Astrocyte (in vitro differentiated cells and primary cell): ENCODE measurements at regions not wholly inside any gene's neighbourhood (a gene's known extent, or its start where the extent isn't known, plus 50 kb on each side); places are given as distances from the start of the nearest gene placed in this dataset.

Experiments
- DNase-seq: peaks from one replicate; pipeline ENCODE4 v3.0.0-alpha.2; 2010; ENCODE audit warnings: low read depth
- FAIRE-seq: peaks from 2 replicates; lab custom pipeline; 2011; peaks lifted over from hg19 to GRCh38; lab: Jason Lieb, UNC
- H2AFZ ChIP-seq: 2 replicates; pipeline ENCODE4 v1.6.0; 2012; ENCODE audit warnings: low read depth, low read length, inconsistent platforms
- H3K27ac ChIP-seq: 2 replicates; pipeline ENCODE4 v1.5.1; 2011; ENCODE audit warnings: low read depth, low read length, inconsistent platforms
- H3K27me3 ChIP-seq: 2 replicates; pipeline ENCODE4 v1.6.0; 2011; ENCODE audit warnings: low read length, inconsistent platforms; ENCODE audit not compliant: insufficient read depth
- H3K36me3 ChIP-seq: 2 replicates; pipeline ENCODE4 v1.5.1; 2011; ENCODE audit warnings: low read length, inconsistent platforms; ENCODE audit not compliant: insufficient read depth
- H3K4me1 ChIP-seq: 2 replicates; pipeline ENCODE4 v1.5.1; 2011; ENCODE audit warnings: low read length, inconsistent platforms; ENCODE audit not compliant: insufficient read depth
- H3K4me2 ChIP-seq: 2 replicates; pipeline ENCODE4 v1.6.0; 2012; ENCODE audit warnings: low read length, inconsistent platforms
- H3K4me3 ChIP-seq: 2 replicates; pipeline ENCODE4 v1.5.1; 2011; ENCODE audit warnings: low read depth, mild to moderate bottlenecking, low read length, inconsistent platforms; ENCODE audit not compliant: insufficient read depth
- H3K79me2 ChIP-seq: 2 replicates; pipeline ENCODE4 v1.6.0; 2012; ENCODE audit warnings: mild to moderate bottlenecking, low read length, inconsistent platforms; ENCODE audit not compliant: insufficient read depth
- H3K9ac ChIP-seq: 2 replicates; pipeline ENCODE4 v1.6.0; 2012; ENCODE audit warnings: mild to moderate bottlenecking, low read length, inconsistent platforms
- H3K9me3 ChIP-seq: 2 replicates; pipeline ENCODE4 v1.5.1; 2012; ENCODE audit warnings: low read depth, mild to moderate bottlenecking, low read length, inconsistent platforms; ENCODE audit not compliant: insufficient read depth
- H4K20me1 ChIP-seq: 2 replicates; pipeline ENCODE4 v1.6.0; 2012; ENCODE audit warnings: low read length, inconsistent platforms; ENCODE audit not compliant: insufficient read depth
- H3K27ac Mint-ChIP-seq: one replicate; pipeline ENCODE4 v1.8.0; 2021; ENCODE audit warnings: mild to moderate bottlenecking, mixed read lengths; ENCODE audit not compliant: unreplicated experiment
- H3K27me3 Mint-ChIP-seq: one replicate; pipeline ENCODE4 v1.8.0; 2021; ENCODE audit warnings: low read depth, mixed read lengths; ENCODE audit not compliant: unreplicated experiment
- H3K36me3 Mint-ChIP-seq: one replicate; pipeline ENCODE4 v1.8.0; 2021; ENCODE audit warnings: low read depth, mixed read lengths; ENCODE audit not compliant: unreplicated experiment
- H3K4me1 Mint-ChIP-seq: one replicate; pipeline ENCODE4 v1.8.0; 2021; ENCODE audit warnings: low read depth, mixed read lengths; ENCODE audit not compliant: unreplicated experiment
- H3K4me3 Mint-ChIP-seq: one replicate; pipeline ENCODE4 v1.8.0; 2021; ENCODE audit warnings: mild to moderate bottlenecking, moderate library complexity, mixed read lengths; ENCODE audit not compliant: unreplicated experiment
- H3K9me3 Mint-ChIP-seq: one replicate; pipeline ENCODE4 v1.8.0; 2021; ENCODE audit warnings: mild to moderate bottlenecking, mixed read lengths; ENCODE audit not compliant: unreplicated experiment
- EZH2 ChIP-seq: IDR thresholded peaks from 2 replicates; pipeline ENCODE4 v1.6.1; 2012; ENCODE audit warnings: mild to moderate bottlenecking, low read length, inconsistent platforms; ENCODE audit not compliant: insufficient read depth
- TF ChIP-seq, protein P1 (sequence below): IDR thresholded peaks from 2 replicates; pipeline ENCODE4 v1.5.1; 2011; ENCODE audit warnings: low read depth, mild to moderate bottlenecking, inconsistent platforms, low read length, moderate library complexity; ENCODE audit not compliant: insufficient read depth

DNA sequence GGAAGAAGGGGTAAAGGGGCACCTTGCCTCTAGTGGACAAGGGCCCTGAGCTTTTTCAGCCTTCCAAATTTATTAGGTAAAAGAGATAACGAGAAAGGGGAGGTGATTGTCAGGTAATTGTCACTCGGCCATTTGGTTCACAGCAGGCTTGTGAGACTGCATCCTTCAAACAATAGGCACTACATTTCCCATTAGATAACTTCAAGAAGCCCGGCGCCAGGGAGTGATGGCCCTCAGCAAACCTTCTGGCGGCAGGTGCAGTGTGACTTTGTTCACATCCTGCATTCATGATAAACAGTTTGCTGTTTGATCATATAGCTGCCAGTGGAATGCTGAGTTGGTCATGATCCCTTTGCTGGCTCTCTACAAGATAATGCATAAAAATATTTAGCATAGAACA, 185.1 kb downstream of the CWF19L2 start:
- Mint-ChIP-seq H3K9me3 (no peaks in the 10 kb centered on the region), H3K4me3 (no peak overlapping the region), H3K4me1 (no peaks in the 10 kb centered on the region), H3K36me3 (no peaks in the 10 kb centered on the region), H3K27me3 (peaks cover 3% of the 10 kb centered on the region), H3K27ac (no peak overlapping the region)
- Histone ChIP-seq H4K20me1 (no peaks in the 10 kb centered on the region), H3K27ac (no peak overlapping the region), H3K27me3 (no peaks in the 10 kb centered on the region), H3K4me3 (no peak overlapping the region), H3K36me3 (no peaks in the 10 kb centered on the region), H3K4me1 (no peaks in the 10 kb centered on the region), H3K4me2 (no peak overlapping the region), H3K79me2 (no peaks in the 10 kb centered on the region), H3K9ac (no peak overlapping the region), H2AFZ (no peak overlapping the region), H3K9me3 (no peaks in the 10 kb centered on the region)
- TF ChIP-seq, protein P1, sequence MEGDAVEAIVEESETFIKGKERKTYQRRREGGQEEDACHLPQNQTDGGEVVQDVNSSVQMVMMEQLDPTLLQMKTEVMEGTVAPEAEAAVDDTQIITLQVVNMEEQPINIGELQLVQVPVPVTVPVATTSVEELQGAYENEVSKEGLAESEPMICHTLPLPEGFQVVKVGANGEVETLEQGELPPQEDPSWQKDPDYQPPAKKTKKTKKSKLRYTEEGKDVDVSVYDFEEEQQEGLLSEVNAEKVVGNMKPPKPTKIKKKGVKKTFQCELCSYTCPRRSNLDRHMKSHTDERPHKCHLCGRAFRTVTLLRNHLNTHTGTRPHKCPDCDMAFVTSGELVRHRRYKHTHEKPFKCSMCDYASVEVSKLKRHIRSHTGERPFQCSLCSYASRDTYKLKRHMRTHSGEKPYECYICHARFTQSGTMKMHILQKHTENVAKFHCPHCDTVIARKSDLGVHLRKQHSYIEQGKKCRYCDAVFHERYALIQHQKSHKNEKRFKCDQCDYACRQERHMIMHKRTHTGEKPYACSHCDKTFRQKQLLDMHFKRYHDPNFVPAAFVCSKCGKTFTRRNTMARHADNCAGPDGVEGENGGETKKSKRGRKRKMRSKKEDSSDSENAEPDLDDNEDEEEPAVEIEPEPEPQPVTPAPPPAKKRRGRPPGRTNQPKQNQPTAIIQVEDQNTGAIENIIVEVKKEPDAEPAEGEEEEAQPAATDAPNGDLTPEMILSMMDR, result no peak
- no peak for TF ChIP-seq EZH2
- DNase-seq (no peak), FAIRE-seq (no peak)

DNA sequence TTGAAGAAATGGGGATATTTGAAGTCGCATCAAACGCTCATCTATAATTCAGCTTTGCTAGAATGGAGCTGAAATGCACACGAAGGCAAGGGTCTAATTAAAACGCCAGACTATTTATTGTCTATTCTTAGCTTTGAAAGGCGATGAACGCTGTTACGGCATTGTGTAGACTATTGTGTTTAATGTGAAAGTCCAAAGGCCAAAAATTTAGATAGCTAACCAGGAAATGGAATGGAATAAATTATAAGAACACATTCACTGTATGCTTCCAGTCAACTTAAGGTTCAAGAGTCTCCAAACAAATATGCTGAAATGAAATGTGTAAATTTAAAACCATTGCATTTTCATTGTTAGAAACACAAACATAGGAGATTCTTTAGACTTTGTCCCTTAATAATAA, 186.2 kb downstream of the CWF19L2 start:
- DNase-seq (no peak), FAIRE-seq (no peak)
- H3K27me3 Mint-ChIP-seq, result no peaks in the 10 kb centered on the region
- Histone ChIP-seq H3K4me1 (no peaks in the 10 kb centered on the region), H3K4me2 (no peak overlapping the region), H3K27ac (no peak overlapping the region), H4K20me1 (no peaks in the 10 kb centered on the region), H3K36me3 (no peaks in the 10 kb centered on the region), H3K27me3 (no peaks in the 10 kb centered on the region), H2AFZ (no peak overlapping the region), H3K4me3 (no peak overlapping the region), H3K9ac (no peak overlapping the region), H3K79me2 (no peaks in the 10 kb centered on the region), H3K9me3 (no peaks in the 10 kb centered on the region)
- no peak overlapping the region for H3K4me3 Mint-ChIP-seq
- H3K9me3 Mint-ChIP-seq, result no peaks in the 10 kb centered on the region
- TF ChIP-seq, protein P1, result no peak
- TF ChIP-seq EZH2, result no peak
- H3K36me3 Mint-ChIP-seq, result no peaks in the 10 kb centered on the region
- no peak overlapping the region for H3K27ac Mint-ChIP-seq
- no peaks in the 10 kb centered on the region for H3K4me1 Mint-ChIP-seq

DNA sequence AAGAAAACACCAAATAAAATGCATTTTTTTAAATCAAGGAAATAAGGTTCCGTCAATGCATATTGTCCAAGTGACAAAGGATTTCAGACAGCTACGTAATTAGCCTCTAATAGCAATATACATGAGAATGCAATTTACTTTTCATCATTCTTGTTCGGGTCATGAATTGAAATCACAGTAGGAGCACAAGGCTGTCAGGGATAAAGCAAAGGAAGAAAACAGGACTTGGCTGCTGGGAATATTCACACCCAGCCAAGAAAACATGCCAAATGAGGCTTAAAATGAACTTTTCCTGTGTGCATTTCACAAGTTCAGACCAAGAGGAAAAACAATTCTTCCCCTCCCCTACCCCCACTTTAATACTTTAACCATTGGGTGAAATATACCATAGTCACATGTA, 188.6 kb downstream of the CWF19L2 start:
- no peaks in the 10 kb centered on the region for H3K4me1 Mint-ChIP-seq
- Histone ChIP-seq H4K20me1 (no peaks in the 10 kb centered on the region), H3K9me3 (no peaks in the 10 kb centered on the region), H3K4me1 (no peaks in the 10 kb centered on the region), H3K4me3 (no peak overlapping the region), H3K9ac (no peak overlapping the region), H3K4me2 (no peak overlapping the region), H3K27me3 (no peaks in the 10 kb centered on the region), H3K79me2 (no peaks in the 10 kb centered on the region), H3K27ac (no peak overlapping the region), H2AFZ (no peak overlapping the region), H3K36me3 (no peaks in the 10 kb centered on the region)
- no peak for TF ChIP-seq EZH2
- TF ChIP-seq, protein P1, result no peak
- no peaks in the 10 kb centered on the region for H3K27me3 Mint-ChIP-seq
- FAIRE-seq (no peak), DNase-seq (no peak)
- no peaks in the 10 kb centered on the region for H3K9me3 Mint-ChIP-seq
- H3K4me3 Mint-ChIP-seq, result no peak overlapping the region
- no peaks in the 10 kb centered on the region for H3K36me3 Mint-ChIP-seq
- H3K27ac Mint-ChIP-seq, result no peak overlapping the region
